Neuronal stem cell (in vitro differentiated cells): ENCODE measurements at regions not wholly inside any gene's neighbourhood (a gene's known extent, or its start where the extent isn't known, plus 50 kb on each side); places are given as distances from the start of the nearest gene placed in this dataset.

ENCODE experiments used
- DNase-seq: peaks from one replicate; pipeline ENCODE4 v3.0.0-alpha.2; 2013; ENCODE audit warnings: low spot score
- H2AFZ ChIP-seq: one replicate; pipeline ENCODE4 v1.6.1; 2013; ENCODE audit warnings: mild to moderate bottlenecking, low read length, inconsistent platforms
- H2AK5ac ChIP-seq: 2 replicates; pipeline ENCODE4 v1.6.1; 2013; ENCODE audit warnings: low read depth, mild to moderate bottlenecking, inconsistent platforms, low read length, moderate library complexity, mixed read lengths
- H2BK120ac ChIP-seq: 2 replicates; pipeline ENCODE4 v1.6.1; 2013; ENCODE audit warnings: low read depth, mild to moderate bottlenecking, inconsistent platforms, low read length, moderate library complexity, mixed read lengths
- H2BK12ac ChIP-seq: one replicate; pipeline ENCODE4 v1.6.1; 2013; ENCODE audit warnings: low read length, inconsistent platforms
- H2BK15ac ChIP-seq: 2 replicates; pipeline ENCODE4 v1.6.1; 2013; ENCODE audit warnings: mild to moderate bottlenecking, low read length, inconsistent platforms, mixed read lengths
- H2BK5ac ChIP-seq: one replicate; pipeline ENCODE4 v1.6.1; 2013; ENCODE audit warnings: inconsistent platforms, mild to moderate bottlenecking, low read length, moderate library complexity
- H3K14ac ChIP-seq: one replicate; pipeline ENCODE4 v1.6.1; 2013; ENCODE audit warnings: low read length, inconsistent platforms
- H3K18ac ChIP-seq: 2 replicates; pipeline ENCODE4 v1.6.1; 2013; ENCODE audit warnings: low read length, inconsistent platforms
- H3K23ac ChIP-seq: 2 replicates; pipeline ENCODE4 v1.6.1; 2013; ENCODE audit warnings: low read depth, mild to moderate bottlenecking, mixed read lengths, low read length, inconsistent platforms; ENCODE audit not compliant: poor library complexity
- H3K27ac ChIP-seq: replicated peaks from 3 replicates; pipeline ENCODE4 v1.5.1; 2013; ENCODE audit warnings: low read length, inconsistent platforms
- H3K27me3 ChIP-seq, 3 experiments: 2 replicates each; pipeline ENCODE4 v1.6.1; 2013; ENCODE audit warnings: low read length in 3 of 3, mild to moderate bottlenecking in 2 of 3, inconsistent platforms in 1 of 3, low read depth in 1 of 3, mixed read lengths in 1 of 3, moderate library complexity in 1 of 3; ENCODE audit not compliant: control insufficient read depth in 3 of 3, insufficient read depth in 3 of 3
- H3K36me3 ChIP-seq, 2 donors: replicated peaks in 1 of 2; 2 replicates each; pipeline ENCODE4 v1.6.1; 2013; ENCODE audit warnings: low read length in 2 of 2; ENCODE audit not compliant: control insufficient read depth in 2 of 2, insufficient read depth in 2 of 2
- H3K4ac ChIP-seq: 2 replicates; pipeline ENCODE4 v1.6.1; 2013; ENCODE audit warnings: inconsistent platforms, mild to moderate bottlenecking, low read length, moderate library complexity
- H3K4me1 ChIP-seq, 2 donors: 1 replicate in 1 of 2; 2 replicates in 1 of 2; pipeline ENCODE4 v1.6.1; 2013; ENCODE audit warnings: low read length in 2 of 2, low read depth in 1 of 2; ENCODE audit not compliant: control insufficient read depth in 2 of 2, insufficient read depth in 1 of 2
- H3K4me2 ChIP-seq: one replicate; pipeline ENCODE4 v1.6.1; 2013; ENCODE audit warnings: mild to moderate bottlenecking, low read length, inconsistent platforms; ENCODE audit not compliant: insufficient read depth, poor library complexity, severe bottlenecking
- H3K4me3 ChIP-seq, 2 donors: 2 replicates each; pipeline ENCODE4 v1.5.1; 2013; ENCODE audit warnings: low read length in 2 of 2, mild to moderate bottlenecking in 2 of 2, inconsistent platforms in 1 of 2, moderate library complexity in 1 of 2
- H3K79me1 ChIP-seq: one replicate; pipeline ENCODE4 v1.6.1; 2013; ENCODE audit warnings: low read depth, mild to moderate bottlenecking, inconsistent platforms, low read length, moderate library complexity
- H3K9ac ChIP-seq: one replicate; pipeline ENCODE4 v1.6.1; 2013; ENCODE audit warnings: mild to moderate bottlenecking, low read depth, low read length, inconsistent platforms; ENCODE audit not compliant: poor library complexity
- H3K9me3 ChIP-seq, 2 donors: replicated peaks in 1 of 2; 2 replicates each; pipeline versions ENCODE3 to v1.6.1; 2013; ENCODE audit warnings: low read length in 2 of 2, mild to moderate bottlenecking in 2 of 2, inconsistent platforms in 1 of 2, low read depth in 1 of 2, mixed read lengths in 1 of 2, moderate library complexity in 1 of 2; ENCODE audit not compliant: control insufficient read depth in 2 of 2, insufficient read depth in 1 of 2
- H4K8ac ChIP-seq: one replicate; pipeline ENCODE4 v1.6.1; 2013; ENCODE audit warnings: low read depth, mild to moderate bottlenecking, inconsistent platforms, low read length, moderate library complexity
- H4K91ac ChIP-seq: one replicate; pipeline ENCODE4 v1.6.1; 2013; ENCODE audit warnings: low read length, low read depth, mild to moderate bottlenecking, inconsistent platforms; ENCODE audit not compliant: poor library complexity
- WGBS, 2 donors: extraction: QIAGEN DNeasy Blood & Tissue Kit; methylation state at CpG; one replicate each; pipeline ENCODE4 v1.1.7; 2013; ENCODE audit warnings: missing lambda C conversion rate in 2 of 2, mixed read lengths in 1 of 2; ENCODE audit not compliant: insufficient read length in 2 of 2, insufficient replicate concordance in 1 of 2; ENCODE audit errors: extremely low coverage in 2 of 2; 5-methylcytosine and 5-hydroxymethylcytosine counted together

GRCh38 chr13:100904293-100904976 is 229.8 kb upstream of the TMTC4 start:
- no peak overlapping the region for H4K8ac ChIP-seq
- H2BK15ac ChIP-seq = no peak overlapping the region
- H3K27me3 ChIP-seq = no peaks in the 10 kb centered on the region
- no peak overlapping the region for H3K18ac ChIP-seq
- no peak overlapping the region for H3K4me2 ChIP-seq
- no peaks in the 10 kb centered on the region for H3K4me1 ChIP-seq
- H3K14ac ChIP-seq = no peak overlapping the region
- no peak overlapping the region for H4K91ac ChIP-seq
- H3K9me3 ChIP-seq = no peaks in the 10 kb centered on the region
- H2AFZ ChIP-seq = no peak overlapping the region
- no peak overlapping the region for H3K9ac ChIP-seq
- H2BK120ac ChIP-seq = no peak overlapping the region
- H2BK12ac ChIP-seq = no peak overlapping the region
- no peak overlapping the region for H3K4ac ChIP-seq
- no peak for DNase-seq
- H3K23ac ChIP-seq = no peak overlapping the region
- H3K27ac ChIP-seq = no peak overlapping the region
- H2BK5ac ChIP-seq = no peak overlapping the region
- H3K79me1 ChIP-seq = no peaks in the 10 kb centered on the region
- no peak overlapping the region for H2AK5ac ChIP-seq
- no peak overlapping the region for H3K4me3 ChIP-seq
- WGBS, 2 donors = no CpG with 5 or more reads among the region's 3 CpGs
- H3K36me3 ChIP-seq = no peaks in the 10 kb centered on the region

- no peaks in the 10 kb centered on the region for H3K36me3 ChIP-seq
- H2BK12ac ChIP-seq = no peak overlapping the region
- H2BK120ac ChIP-seq = no peak overlapping the region
- H2BK5ac ChIP-seq = no peak overlapping the region
- no peak overlapping the region for H3K14ac ChIP-seq
- no peaks in the 10 kb centered on the region for H3K9me3 ChIP-seq
- no peak overlapping the region for H2BK15ac ChIP-seq
- H3K4me2 ChIP-seq = no peak overlapping the region
- H2AK5ac ChIP-seq = no peak overlapping the region
- H3K4me3 ChIP-seq = no peak overlapping the region
- H3K79me1 ChIP-seq = no peaks in the 10 kb centered on the region
- WGBS, 2 donors = 100% methylated on average over 1 of the region's 5 CpGs; no CpG with 5 or more reads in 1 of the 2 donors
- H2AFZ ChIP-seq = no peak overlapping the region
- no peak overlapping the region for H3K27ac ChIP-seq
- no peak for DNase-seq
- H3K9ac ChIP-seq = no peak overlapping the region
- no peak overlapping the region for H3K23ac ChIP-seq
- no peaks in the 10 kb centered on the region for H3K4me1 ChIP-seq
- H3K4ac ChIP-seq = no peak overlapping the region
- H4K91ac ChIP-seq = no peak overlapping the region
- H3K27me3 ChIP-seq = peaks cover 0 to 3% (median 0%) of the 10 kb centered on the region in 3 experiments
- no peak overlapping the region for H4K8ac ChIP-seq
- no peak overlapping the region for H3K18ac ChIP-seq
These were observed 225.2 kb upstream of the TMTC4 start for GRCh38 chr13:100899720-100900316.

GRCh38 chr13:100898431-100898830 is 223.8 kb upstream of the TMTC4 start:
- no peaks in the 10 kb centered on the region for H3K36me3 ChIP-seq

GRCh38 chr13:100895651-100896050 is 221.1 kb upstream of the TMTC4 start:
- Histone ChIP-seq H3K27ac (no peak overlapping the region), H2BK15ac (no peak overlapping the region), H2BK5ac (no peak overlapping the region), H3K4me2 (no peak overlapping the region), H2AFZ (no peak overlapping the region), H3K4ac (no peak overlapping the region), H4K91ac (no peak overlapping the region), H3K4me3 (no peak overlapping the region), H3K18ac (no peak overlapping the region), H2BK120ac (no peak overlapping the region), H2BK12ac (no peak overlapping the region), H3K36me3 (no peaks in the 10 kb centered on the region), H4K8ac (no peak overlapping the region), H3K4me1 (peaks cover 0 to 3% of the 10 kb centered on the region in 2 donors), H3K79me1 (no peaks in the 10 kb centered on the region), H3K23ac (no peak overlapping the region), H2AK5ac (no peak overlapping the region), H3K14ac (no peak overlapping the region), H3K9ac (no peak overlapping the region), H3K27me3 (peaks cover 0 to 3% (median 0%) of the 10 kb centered on the region in 3 experiments), H3K9me3 (no peaks in the 10 kb centered on the region)
- no CpG with 5 or more reads among the region's 2 CpGs for WGBS, 2 donors
- no peak for DNase-seq

More at GRCh38 chr13:100898431-100898830, 223.8 kb upstream of the TMTC4 start:
- Histone ChIP-seq H2BK5ac (no peak overlapping the region), H4K8ac (no peak overlapping the region), H3K18ac (no peak overlapping the region), H3K4me3 (no peak overlapping the region), H3K4me2 (no peak overlapping the region), H3K9ac (no peak overlapping the region), H3K4me1 (no peaks in the 10 kb centered on the region), H2AK5ac (no peak overlapping the region), H3K14ac (no peak overlapping the region), H3K27me3 (peaks cover 0 to 3% (median 0%) of the 10 kb centered on the region in 3 experiments), H2BK120ac (no peak overlapping the region), H3K79me1 (no peaks in the 10 kb centered on the region), H3K27ac (no peak overlapping the region), H3K4ac (no peak overlapping the region), H3K23ac (no peak overlapping the region), H4K91ac (no peak overlapping the region), H2BK15ac (no peak overlapping the region), H3K9me3 (no peaks in the 10 kb centered on the region), H2AFZ (no peak overlapping the region), H2BK12ac (no peak overlapping the region)
- no CpG with 5 or more reads among the region's 1 CpG for WGBS, 2 donors
- no peak for DNase-seq
